ENCODE measurements at regions not wholly inside any gene's neighbourhood (a gene's known extent, or its start where the extent isn't known, plus 50 kb on each side); places are given as distances from the start of the nearest gene placed in this dataset.

DNA sequence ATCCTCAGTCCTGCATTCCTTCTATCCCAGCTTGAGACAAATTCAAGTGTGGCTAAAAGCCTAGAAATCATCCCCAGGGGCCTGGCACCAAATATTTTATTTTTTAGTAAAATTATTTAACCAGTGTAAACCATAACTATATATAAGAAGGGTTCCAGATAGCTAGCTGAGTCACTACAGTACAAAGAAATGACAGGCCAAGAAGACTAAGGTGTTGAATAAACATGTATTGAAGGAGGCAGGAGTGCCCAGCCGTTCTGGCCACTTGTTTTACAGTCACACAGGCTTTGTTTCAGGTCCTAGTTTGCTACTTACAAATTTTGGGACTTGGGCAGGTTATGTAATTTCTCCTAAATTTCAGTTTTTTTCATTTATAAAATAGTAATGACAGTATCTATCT is 225.9 kb upstream of the PITX2 start:
- no peaks in the 10 kb centered on the region for H3K36me3 ChIP-seq (ENCODE audit: insufficient read depth, low read length)
- H3K27me3 ChIP-seq (ENCODE audit: insufficient read depth, low read length) = no peaks in the 10 kb centered on the region
- no peaks in the 10 kb centered on the region for H3K9me3 ChIP-seq (ENCODE audit: insufficient read depth, low read depth, low read length)
- 95% methylated on average over 1 of the region's 1 CpG for WGBS
- H3K4me3 ChIP-seq (ENCODE audit: low read length) = no peak overlapping the region
- no peak overlapping the region for H3K9ac ChIP-seq (ENCODE audit: low read depth, low read length)
- H3K4me1 ChIP-seq (ENCODE audit: insufficient read depth, low read length) = no peaks in the 10 kb centered on the region
- no peak overlapping the region for H3K27ac ChIP-seq (ENCODE audit: low read depth, low read length)

GRCh38 chr4:110849461-110849860 is 226.6 kb upstream of the PITX2 start:
- H3K36me3 ChIP-seq (ENCODE audit: insufficient read depth, low read length) = no peaks in the 10 kb centered on the region
- WGBS = 96% methylated on average over 4 of the region's 6 CpGs
- H3K27me3 ChIP-seq (ENCODE audit: insufficient read depth, low read length) = no peaks in the 10 kb centered on the region
- no peaks in the 10 kb centered on the region for H3K4me1 ChIP-seq (ENCODE audit: insufficient read depth, low read length)
- H3K27ac ChIP-seq (ENCODE audit: low read depth, low read length) = no peak overlapping the region
- H3K9me3 ChIP-seq (ENCODE audit: insufficient read depth, low read depth, low read length) = no peaks in the 10 kb centered on the region
- no peak overlapping the region for H3K9ac ChIP-seq (ENCODE audit: low read depth, low read length)
- no peak overlapping the region for H3K4me3 ChIP-seq (ENCODE audit: low read length)

DNA sequence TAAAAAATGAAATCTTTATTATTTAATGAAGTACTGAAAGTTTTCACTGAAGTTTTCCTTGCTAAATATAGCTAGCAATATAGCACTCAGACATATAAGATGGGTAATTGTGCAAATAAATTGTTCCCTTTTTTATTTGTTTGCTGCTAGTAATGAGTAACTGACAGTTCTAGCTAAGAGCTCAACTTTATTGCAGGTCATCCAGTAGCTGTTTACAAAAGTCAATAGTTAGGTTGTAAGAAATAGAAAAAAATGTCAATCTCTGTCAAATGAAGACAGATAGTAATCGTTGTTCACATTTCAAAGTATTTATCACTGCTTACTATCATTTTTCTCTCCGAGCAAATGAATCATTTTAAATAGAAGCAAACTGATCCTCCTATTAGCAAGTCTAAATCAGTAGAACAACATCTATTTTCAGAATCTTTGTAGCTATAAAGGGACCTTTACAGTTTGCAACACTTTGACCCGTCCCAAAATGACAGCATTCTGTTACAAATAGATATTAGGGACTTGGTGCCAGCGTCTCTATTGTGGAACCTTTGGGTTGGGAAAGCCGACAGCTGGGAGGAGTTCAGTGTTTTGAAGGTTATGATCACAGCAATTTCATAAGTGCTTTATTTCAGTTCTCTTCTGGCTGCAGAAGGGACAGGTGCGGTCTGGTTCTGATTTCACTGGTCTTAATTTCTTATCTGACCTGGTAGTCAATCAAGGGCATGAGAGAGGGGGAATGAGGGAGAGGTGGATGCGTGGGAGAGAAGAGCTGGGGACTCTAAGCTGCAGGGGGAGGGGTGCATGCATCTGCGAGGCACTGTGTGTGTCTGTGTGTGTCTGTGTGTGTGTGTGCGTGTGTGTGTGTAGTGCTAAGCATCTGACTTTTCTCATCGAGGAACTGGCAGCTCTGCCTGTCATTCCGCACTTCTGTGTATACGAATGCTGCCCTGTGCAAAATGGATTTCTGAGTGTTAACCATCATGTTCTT is 227.9 kb upstream of the PITX2 start:
- Histone ChIP-seq H3K4me3 (ENCODE audit: low read length) (no peak overlapping the region), H3K4me1 (ENCODE audit: insufficient read depth, low read length) (no peaks in the 10 kb centered on the region), H3K27me3 (ENCODE audit: insufficient read depth, low read length) (no peaks in the 10 kb centered on the region), H3K27ac (ENCODE audit: low read depth, low read length) (no peak overlapping the region), H3K9ac (ENCODE audit: low read depth, low read length) (no peak overlapping the region), H3K36me3 (ENCODE audit: insufficient read depth, low read length) (no peaks in the 10 kb centered on the region), H3K9me3 (ENCODE audit: insufficient read depth, low read depth, low read length) (no peaks in the 10 kb centered on the region)
- 83% methylated on average over 12 of the region's 12 CpGs for WGBS

GRCh38 chr4:110851989-110852388 is 229.1 kb upstream of the PITX2 start:
- no peak overlapping the region for H3K27ac ChIP-seq (ENCODE audit: low read depth, low read length)

GRCh38 chr4:110852793-110853192 is 229.9 kb upstream of the PITX2 start:
- WGBS = no CpG with 5 or more reads among the region's 3 CpGs
- Histone ChIP-seq H3K36me3 (ENCODE audit: insufficient read depth, low read length) (no peaks in the 10 kb centered on the region), H3K4me3 (ENCODE audit: low read length) (no peak overlapping the region), H3K4me1 (ENCODE audit: insufficient read depth, low read length) (no peaks in the 10 kb centered on the region), H3K27ac (ENCODE audit: low read depth, low read length) (no peak overlapping the region), H3K27me3 (ENCODE audit: insufficient read depth, low read length) (no peaks in the 10 kb centered on the region), H3K9ac (ENCODE audit: low read depth, low read length) (no peak overlapping the region), H3K9me3 (ENCODE audit: insufficient read depth, low read depth, low read length) (no peaks in the 10 kb centered on the region)

More at GRCh38 chr4:110851989-110852388, 229.1 kb upstream of the PITX2 start:
- 97% methylated on average over 2 of the region's 2 CpGs for WGBS
- Histone ChIP-seq H3K4me1 (ENCODE audit: insufficient read depth, low read length) (no peaks in the 10 kb centered on the region), H3K27me3 (ENCODE audit: insufficient read depth, low read length) (no peaks in the 10 kb centered on the region), H3K4me3 (ENCODE audit: low read length) (no peak overlapping the region), H3K9ac (ENCODE audit: low read depth, low read length) (no peak overlapping the region), H3K9me3 (ENCODE audit: insufficient read depth, low read depth, low read length) (no peaks in the 10 kb centered on the region), H3K36me3 (ENCODE audit: insufficient read depth, low read length) (no peaks in the 10 kb centered on the region)

- 97% methylated on average over 4 of the region's 5 CpGs for WGBS
- H3K27me3 ChIP-seq (ENCODE audit: insufficient read depth, low read length) = no peaks in the 10 kb centered on the region
These were observed 230.4 kb upstream of the PITX2 start for GRCh38 chr4:110853242-110853641.

GRCh38 chr4:110854021-110854678 is 231.3 kb upstream of the PITX2 start:
- Histone ChIP-seq H3K4me3 (ENCODE audit: low read length) (no peak overlapping the region), H3K9ac (ENCODE audit: low read depth, low read length) (no peak overlapping the region), H3K36me3 (ENCODE audit: insufficient read depth, low read length) (no peaks in the 10 kb centered on the region), H3K9me3 (ENCODE audit: insufficient read depth, low read depth, low read length) (no peaks in the 10 kb centered on the region), H3K27ac (ENCODE audit: low read depth, low read length) (no peak overlapping the region), H3K27me3 (ENCODE audit: insufficient read depth, low read length) (no peaks in the 10 kb centered on the region), H3K4me1 (ENCODE audit: insufficient read depth, low read length) (no peaks in the 10 kb centered on the region)
- 90% methylated on average over 5 of the region's 6 CpGs for WGBS

More at GRCh38 chr4:110853242-110853641, 230.4 kb upstream of the PITX2 start:
- no peaks in the 10 kb centered on the region for H3K9me3 ChIP-seq (ENCODE audit: insufficient read depth, low read depth, low read length)
- no peak overlapping the region for H3K9ac ChIP-seq (ENCODE audit: low read depth, low read length)
- no peaks in the 10 kb centered on the region for H3K36me3 ChIP-seq (ENCODE audit: insufficient read depth, low read length)
- no peaks in the 10 kb centered on the region for H3K4me1 ChIP-seq (ENCODE audit: insufficient read depth, low read length)
- no peak overlapping the region for H3K27ac ChIP-seq (ENCODE audit: low read depth, low read length)
- no peak overlapping the region for H3K4me3 ChIP-seq (ENCODE audit: low read length)

DNA sequence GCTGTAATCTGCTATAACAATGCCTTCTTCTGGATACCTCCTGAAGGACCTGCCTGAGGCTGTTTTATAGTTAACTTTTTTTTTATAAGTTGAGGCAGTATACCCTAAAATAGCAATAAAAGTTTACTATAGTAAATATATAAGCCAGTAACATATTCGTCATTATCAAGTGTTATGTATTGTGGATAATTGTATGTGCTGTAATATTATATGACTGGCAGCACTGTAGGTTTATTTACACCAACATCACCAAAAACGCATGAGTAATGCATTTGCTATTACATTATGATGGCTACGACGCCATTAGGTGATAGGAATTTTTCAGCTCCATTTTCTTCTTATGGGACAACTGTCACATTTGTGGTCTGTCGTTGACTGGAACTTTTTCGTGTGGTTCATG is 237.2 kb upstream of the PITX2 start:
- H3K27ac ChIP-seq (ENCODE audit: low read depth, low read length) = no peak overlapping the region
- no peaks in the 10 kb centered on the region for H3K9me3 ChIP-seq (ENCODE audit: insufficient read depth, low read depth, low read length)
- no peaks in the 10 kb centered on the region for H3K36me3 ChIP-seq (ENCODE audit: insufficient read depth, low read length)
- H3K27me3 ChIP-seq (ENCODE audit: insufficient read depth, low read length) = no peaks in the 10 kb centered on the region
- H3K9ac ChIP-seq (ENCODE audit: low read depth, low read length) = no peak overlapping the region
- H3K4me3 ChIP-seq (ENCODE audit: low read length) = no peak overlapping the region
- no peaks in the 10 kb centered on the region for H3K4me1 ChIP-seq (ENCODE audit: insufficient read depth, low read length)
- 100% methylated on average over 3 of the region's 6 CpGs for WGBS

GRCh38 chr4:110860901-110861300 is 238.0 kb upstream of the PITX2 start:
- Histone ChIP-seq H3K27ac (ENCODE audit: low read depth, low read length) (no peak overlapping the region), H3K4me3 (ENCODE audit: low read length) (no peak overlapping the region), H3K9me3 (ENCODE audit: insufficient read depth, low read depth, low read length) (no peaks in the 10 kb centered on the region), H3K9ac (ENCODE audit: low read depth, low read length) (no peak overlapping the region), H3K36me3 (ENCODE audit: insufficient read depth, low read length) (no peaks in the 10 kb centered on the region), H3K27me3 (ENCODE audit: insufficient read depth, low read length) (no peaks in the 10 kb centered on the region), H3K4me1 (ENCODE audit: insufficient read depth, low read length) (no peaks in the 10 kb centered on the region)
- WGBS = 100% methylated on average over 1 of the region's 1 CpG

DNA sequence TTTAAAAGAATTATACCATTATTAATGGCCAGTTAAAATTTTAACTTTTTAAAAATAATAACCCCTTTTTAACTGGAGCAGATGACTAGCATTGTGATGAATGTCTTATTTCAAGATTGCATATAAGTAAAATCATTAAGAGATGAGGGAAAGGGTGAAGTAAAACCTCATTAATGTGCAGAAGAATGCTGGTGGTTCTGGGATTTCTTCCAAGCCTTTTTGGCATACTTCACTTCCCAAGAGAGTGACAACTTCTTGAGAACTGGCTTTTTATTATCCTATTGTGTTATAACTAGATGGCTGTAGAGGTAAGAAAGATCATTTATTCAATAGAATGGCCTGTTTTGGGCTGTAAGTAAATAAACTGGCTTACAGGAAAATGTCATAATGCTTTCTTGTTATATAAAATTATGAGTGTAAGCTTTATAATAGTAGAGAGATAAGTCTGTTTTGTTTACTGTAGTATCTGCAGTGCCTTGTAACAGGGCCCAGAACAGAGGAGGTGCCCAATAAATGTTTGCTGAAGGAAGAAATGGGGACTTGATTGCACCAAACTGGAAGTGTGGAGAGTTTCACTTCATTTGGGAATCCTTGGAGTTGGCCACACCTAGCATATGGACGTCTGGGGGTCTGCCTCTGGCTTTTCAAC is 242.9 kb upstream of the PITX2 start:
- H3K9me3 ChIP-seq (ENCODE audit: insufficient read depth, low read depth, low read length) = no peaks in the 10 kb centered on the region
- no peaks in the 10 kb centered on the region for H3K4me1 ChIP-seq (ENCODE audit: insufficient read depth, low read length)
- 63% methylated on average over 1 of the region's 1 CpG for WGBS
- H3K4me3 ChIP-seq (ENCODE audit: low read length) = no peak overlapping the region
- no peaks in the 10 kb centered on the region for H3K36me3 ChIP-seq (ENCODE audit: insufficient read depth, low read length)
- H3K27ac ChIP-seq (ENCODE audit: low read depth, low read length) = no peak overlapping the region
- no peaks in the 10 kb centered on the region for H3K27me3 ChIP-seq (ENCODE audit: insufficient read depth, low read length)
- H3K9ac ChIP-seq (ENCODE audit: low read depth, low read length) = no peak overlapping the region
